ENCODE measurements at regions not wholly inside any gene's neighbourhood (a gene's known extent, or its start where the extent isn't known, plus 50 kb on each side); places are given as distances from the start of the nearest gene placed in this dataset.

DNA sequence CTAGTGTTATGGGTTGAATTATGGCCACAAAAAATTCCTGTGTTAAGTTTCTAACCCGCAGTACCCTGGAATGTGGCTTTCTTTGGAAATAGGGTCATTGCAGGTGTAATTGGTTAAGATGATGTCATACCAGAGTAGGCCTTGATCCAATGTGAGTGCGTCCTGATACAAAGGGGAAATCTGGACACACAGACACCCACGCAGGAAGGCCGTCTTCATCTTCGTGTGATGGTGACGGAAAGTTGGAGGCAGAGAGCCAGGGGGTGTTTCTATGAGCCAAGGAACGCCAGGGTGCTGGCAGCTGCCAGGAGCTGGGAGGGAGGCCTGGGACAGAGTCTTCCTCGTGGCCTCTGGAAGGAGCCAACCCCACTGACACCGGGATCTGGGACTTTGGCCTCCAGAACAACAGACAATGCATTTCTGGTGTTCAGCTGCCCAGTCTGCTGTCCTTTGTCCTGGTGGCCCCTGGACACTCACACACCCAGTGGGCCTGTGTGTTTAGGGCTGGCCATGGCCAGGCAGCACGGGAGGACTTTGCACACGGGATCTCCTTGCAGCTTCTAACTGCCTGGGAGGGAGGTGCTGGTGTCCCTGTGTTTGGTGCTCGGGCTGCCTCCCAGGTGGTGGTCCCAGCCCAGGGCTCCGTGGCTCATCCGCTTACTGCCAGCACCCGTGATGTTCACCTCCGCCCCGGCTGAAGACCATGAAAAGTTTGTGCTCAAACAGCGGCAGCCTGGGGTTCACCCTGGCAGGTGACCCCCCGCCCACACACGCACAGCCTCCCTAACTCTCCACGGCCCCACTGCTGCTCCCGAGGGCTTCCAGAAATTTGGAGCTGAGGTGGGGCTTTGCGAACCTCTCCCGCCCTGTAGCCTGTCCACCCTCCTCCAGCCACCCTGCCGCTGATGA, 53.4 kb upstream of the GATA5 start (continued):
- TF ChIP-seq ZNF674 (CRISPR knock-in tag; IDR thresholded peaks at IDR 0.05; ENCODE audit: low read depth), result 0 out of 2 replicates have a peak, but pooled peaks have one; percentile 44
- no peak for TF ChIP-seq PHF8 (CRISPR knock-in tag; IDR thresholded peaks at IDR 0.05)
- peak; percentile 47 for TF ChIP-seq PATZ1 (CRISPR knock-in tag; IDR thresholded peaks at IDR 0.05)
- TF ChIP-seq ZFX (CRISPR knock-in tag; IDR thresholded peaks at IDR 0.05; ENCODE audit: low read depth), result peak; percentile 77
- TF ChIP-seq, protein P1, sequence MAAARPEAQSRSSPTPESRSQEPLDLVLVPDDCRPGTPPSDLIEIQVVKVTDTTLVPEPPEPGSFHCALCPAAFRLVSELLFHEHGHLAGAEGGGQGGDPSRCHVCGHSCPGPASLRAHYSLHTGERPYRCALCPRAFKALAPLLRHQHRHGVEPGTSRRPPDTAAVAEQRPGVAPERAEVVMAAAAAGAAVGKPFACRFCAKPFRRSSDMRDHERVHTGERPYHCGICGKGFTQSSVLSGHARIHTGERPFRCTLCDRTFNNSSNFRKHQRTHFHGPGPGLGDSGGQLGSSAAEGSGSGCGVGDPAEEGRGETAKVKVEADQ (CRISPR knock-in tag; IDR thresholded peaks at IDR 0.05; ENCODE audit: borderline replicate concordance), result no peak
- TF ChIP-seq SP5 (CRISPR knock-in tag; IDR thresholded peaks at IDR 0.05; ENCODE audit: borderline replicate concordance, low read depth), result 0 out of 2 replicates have a peak, but pooled peaks have one; percentile 21
- TF ChIP-seq ZNF766 (CRISPR knock-in tag; IDR thresholded peaks at IDR 0.05; ENCODE audit: borderline replicate concordance), result no peak
- TF ChIP-seq, protein P2, sequence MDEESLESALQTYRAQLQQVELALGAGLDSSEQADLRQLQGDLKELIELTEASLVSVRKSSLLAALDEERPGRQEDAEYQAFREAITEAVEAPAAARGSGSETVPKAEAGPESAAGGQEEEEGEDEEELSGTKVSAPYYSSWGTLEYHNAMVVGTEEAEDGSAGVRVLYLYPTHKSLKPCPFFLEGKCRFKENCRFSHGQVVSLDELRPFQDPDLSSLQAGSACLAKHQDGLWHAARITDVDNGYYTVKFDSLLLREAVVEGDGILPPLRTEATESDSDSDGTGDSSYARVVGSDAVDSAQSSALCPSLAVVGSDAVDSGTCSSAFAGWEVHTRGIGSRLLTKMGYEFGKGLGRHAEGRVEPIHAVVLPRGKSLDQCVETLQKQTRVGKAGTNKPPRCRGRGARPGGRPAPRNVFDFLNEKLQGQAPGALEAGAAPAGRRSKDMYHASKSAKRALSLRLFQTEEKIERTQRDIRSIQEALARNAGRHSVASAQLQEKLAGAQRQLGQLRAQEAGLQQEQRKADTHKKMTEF (CRISPR knock-in tag; IDR thresholded peaks at IDR 0.05), result 0 out of 2 replicates have a peak, but pooled peaks have one; percentile 14
- TF ChIP-seq, protein P3, sequence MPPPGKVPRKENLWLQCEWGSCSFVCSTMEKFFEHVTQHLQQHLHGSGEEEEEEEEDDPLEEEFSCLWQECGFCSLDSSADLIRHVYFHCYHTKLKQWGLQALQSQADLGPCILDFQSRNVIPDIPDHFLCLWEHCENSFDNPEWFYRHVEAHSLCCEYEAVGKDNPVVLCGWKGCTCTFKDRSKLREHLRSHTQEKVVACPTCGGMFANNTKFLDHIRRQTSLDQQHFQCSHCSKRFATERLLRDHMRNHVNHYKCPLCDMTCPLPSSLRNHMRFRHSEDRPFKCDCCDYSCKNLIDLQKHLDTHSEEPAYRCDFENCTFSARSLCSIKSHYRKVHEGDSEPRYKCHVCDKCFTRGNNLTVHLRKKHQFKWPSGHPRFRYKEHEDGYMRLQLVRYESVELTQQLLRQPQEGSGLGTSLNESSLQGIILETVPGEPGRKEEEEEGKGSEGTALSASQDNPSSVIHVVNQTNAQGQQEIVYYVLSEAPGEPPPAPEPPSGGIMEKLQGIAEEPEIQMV (CRISPR knock-in tag; IDR thresholded peaks at IDR 0.05; ENCODE audit: low read depth), result 0 out of 2 replicates have a peak, but pooled peaks have one; percentile 67
- TF ChIP-seq NR2F2 (IDR thresholded peaks at IDR 0.05; ENCODE audit: borderline replicate concordance, low read depth), result no peak
- TF ChIP-seq, protein P4, sequence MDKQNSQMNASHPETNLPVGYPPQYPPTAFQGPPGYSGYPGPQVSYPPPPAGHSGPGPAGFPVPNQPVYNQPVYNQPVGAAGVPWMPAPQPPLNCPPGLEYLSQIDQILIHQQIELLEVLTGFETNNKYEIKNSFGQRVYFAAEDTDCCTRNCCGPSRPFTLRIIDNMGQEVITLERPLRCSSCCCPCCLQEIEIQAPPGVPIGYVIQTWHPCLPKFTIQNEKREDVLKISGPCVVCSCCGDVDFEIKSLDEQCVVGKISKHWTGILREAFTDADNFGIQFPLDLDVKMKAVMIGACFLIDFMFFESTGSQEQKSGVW (CRISPR knock-in tag; IDR thresholded peaks at IDR 0.05; ENCODE audit: borderline replicate concordance), result no peak
- TF ChIP-seq, protein P5, sequence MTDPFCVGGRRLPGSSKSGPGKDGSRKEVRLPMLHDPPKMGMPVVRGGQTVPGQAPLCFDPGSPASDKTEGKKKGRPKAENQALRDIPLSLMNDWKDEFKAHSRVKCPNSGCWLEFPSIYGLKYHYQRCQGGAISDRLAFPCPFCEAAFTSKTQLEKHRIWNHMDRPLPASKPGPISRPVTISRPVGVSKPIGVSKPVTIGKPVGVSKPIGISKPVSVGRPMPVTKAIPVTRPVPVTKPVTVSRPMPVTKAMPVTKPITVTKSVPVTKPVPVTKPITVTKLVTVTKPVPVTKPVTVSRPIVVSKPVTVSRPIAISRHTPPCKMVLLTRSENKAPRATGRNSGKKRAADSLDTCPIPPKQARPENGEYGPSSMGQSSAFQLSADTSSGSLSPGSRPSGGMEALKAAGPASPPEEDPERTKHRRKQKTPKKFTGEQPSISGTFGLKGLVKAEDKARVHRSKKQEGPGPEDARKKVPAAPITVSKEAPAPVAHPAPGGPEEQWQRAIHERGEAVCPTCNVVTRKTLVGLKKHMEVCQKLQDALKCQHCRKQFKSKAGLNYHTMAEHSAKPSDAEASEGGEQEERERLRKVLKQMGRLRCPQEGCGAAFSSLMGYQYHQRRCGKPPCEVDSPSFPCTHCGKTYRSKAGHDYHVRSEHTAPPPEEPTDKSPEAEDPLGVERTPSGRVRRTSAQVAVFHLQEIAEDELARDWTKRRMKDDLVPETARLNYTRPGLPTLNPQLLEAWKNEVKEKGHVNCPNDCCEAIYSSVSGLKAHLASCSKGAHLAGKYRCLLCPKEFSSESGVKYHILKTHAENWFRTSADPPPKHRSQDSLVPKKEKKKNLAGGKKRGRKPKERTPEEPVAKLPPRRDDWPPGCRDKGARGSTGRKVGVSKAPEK (CRISPR knock-in tag; IDR thresholded peaks at IDR 0.05; ENCODE audit: borderline replicate concordance), result 0 out of 2 replicates have a peak, but pooled peaks have one; percentile 33
- peak; percentile 69; the same call in 1 of the 2 replicates for TF ChIP-seq ZNF691 (CRISPR knock-in tag; IDR thresholded peaks at IDR 0.05; ENCODE audit: borderline replicate concordance, low read depth)
- TF ChIP-seq SKI (IDR thresholded peaks at IDR 0.05; ENCODE audit: partially characterized antibody), result no peak
- 0 out of 2 replicates have a peak, but pooled peaks have one; percentile 59 for TF ChIP-seq ZNF205 (CRISPR knock-in tag; IDR thresholded peaks at IDR 0.05)
- TF ChIP-seq GATAD2A (CRISPR knock-in tag; IDR thresholded peaks at IDR 0.05), result peak; percentile 66; the same call in 1 of the 2 replicates

Measured in HepG2 (cell line).